GM13977 (cell line): ENCODE measurements at regions not wholly inside any gene's neighbourhood (a gene's known extent, or its start where the extent isn't known, plus 50 kb on each side); places are given as distances from the start of the nearest gene placed in this dataset.
A peak's percentile ranks its signal among the peaks of the same experiment; 100 is the strongest.

Source experiments
- DNase-seq: peaks from one replicate; pipeline ENCODE4 v3.0.0; 2012; ENCODE audit warnings: low spot score
- in situ Hi-C: fragments of 300-500 bp; cut with MboI; formaldehyde crosslinking; loops from one replicate; pipeline ENCODE4 v1.12.0; 2022; ENCODE audit warnings: low sequenced_read_pairs, low pct_unique_long_range_greater_than_20kb, mixed read lengths, inconsistent platforms; ENCODE audit not compliant: unreplicated experiment
- TF ChIP-seq, protein P1 (sequence below): IDR thresholded peaks from 2 replicates; pipeline ENCODE4 v1.5.1; 2012; ENCODE audit warnings: mild to moderate bottlenecking, control low read depth; ENCODE audit not compliant: insufficient read depth; ENCODE audit errors: extremely low read depth, missing control alignments

DNA sequence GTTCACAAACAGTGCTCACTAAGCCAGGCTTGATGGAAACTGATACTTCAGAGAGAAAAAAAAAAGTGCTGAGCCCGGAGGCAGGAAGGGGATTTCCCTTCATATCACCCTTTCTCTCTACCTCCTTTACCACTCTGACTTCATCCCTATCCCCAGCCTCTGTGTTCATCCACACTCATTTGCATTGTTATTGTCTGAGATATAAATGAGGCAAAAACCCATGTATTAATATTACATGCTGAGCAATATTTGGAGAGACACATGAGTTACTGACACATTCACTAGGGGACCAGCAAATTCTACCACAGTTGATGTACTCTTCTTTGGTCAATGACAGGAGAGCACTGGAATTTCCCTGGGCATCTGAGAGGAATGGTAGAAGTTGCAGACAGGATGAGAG is 175.8 kb downstream of the TNFSF18 start:
- in situ Hi-C loops, result no loop called here
- peak; percentile 16 for DNase-seq
- TF ChIP-seq, protein P1, sequence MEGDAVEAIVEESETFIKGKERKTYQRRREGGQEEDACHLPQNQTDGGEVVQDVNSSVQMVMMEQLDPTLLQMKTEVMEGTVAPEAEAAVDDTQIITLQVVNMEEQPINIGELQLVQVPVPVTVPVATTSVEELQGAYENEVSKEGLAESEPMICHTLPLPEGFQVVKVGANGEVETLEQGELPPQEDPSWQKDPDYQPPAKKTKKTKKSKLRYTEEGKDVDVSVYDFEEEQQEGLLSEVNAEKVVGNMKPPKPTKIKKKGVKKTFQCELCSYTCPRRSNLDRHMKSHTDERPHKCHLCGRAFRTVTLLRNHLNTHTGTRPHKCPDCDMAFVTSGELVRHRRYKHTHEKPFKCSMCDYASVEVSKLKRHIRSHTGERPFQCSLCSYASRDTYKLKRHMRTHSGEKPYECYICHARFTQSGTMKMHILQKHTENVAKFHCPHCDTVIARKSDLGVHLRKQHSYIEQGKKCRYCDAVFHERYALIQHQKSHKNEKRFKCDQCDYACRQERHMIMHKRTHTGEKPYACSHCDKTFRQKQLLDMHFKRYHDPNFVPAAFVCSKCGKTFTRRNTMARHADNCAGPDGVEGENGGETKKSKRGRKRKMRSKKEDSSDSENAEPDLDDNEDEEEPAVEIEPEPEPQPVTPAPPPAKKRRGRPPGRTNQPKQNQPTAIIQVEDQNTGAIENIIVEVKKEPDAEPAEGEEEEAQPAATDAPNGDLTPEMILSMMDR, result no peak

DNA sequence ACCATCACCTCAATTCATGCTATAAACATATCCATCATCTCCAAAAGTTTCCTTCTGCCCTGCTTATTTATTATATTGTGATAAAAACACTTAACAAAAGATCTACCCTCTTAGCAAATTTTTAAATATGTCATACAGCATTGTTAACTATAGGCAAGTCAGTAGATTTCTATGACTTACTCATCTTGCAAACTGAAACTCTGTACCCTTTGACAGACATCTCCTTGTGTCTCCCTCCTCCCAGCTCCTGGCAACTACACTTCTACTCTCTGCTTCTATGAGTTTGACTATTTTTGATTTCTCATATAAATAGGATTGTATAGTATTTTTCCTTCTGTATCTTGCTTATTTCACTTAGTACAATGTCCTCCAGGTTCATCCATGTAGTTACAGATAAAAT is 174.8 kb downstream of the TNFSF18 start:
- in situ Hi-C loops, result no loop called here
- no peak for DNase-seq
- TF ChIP-seq, protein P1, result no peak

DNA sequence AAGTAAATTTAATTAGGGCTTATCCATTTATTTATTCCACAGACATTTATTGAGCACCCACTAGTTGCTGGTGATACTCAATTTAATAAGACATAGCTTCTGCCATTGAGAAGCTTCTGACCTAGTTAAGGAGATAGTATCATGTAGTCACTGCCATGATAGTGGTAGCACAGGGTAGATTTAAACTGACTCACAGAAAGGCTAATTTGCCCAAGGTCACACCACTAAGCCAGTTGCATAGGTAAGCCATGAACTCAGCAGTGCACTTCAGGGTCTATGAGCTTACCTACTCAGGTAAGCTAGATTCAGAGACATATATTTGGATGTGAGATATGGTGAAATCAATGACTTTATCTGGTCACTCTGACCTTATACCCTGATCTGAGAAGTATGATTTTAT is 168.4 kb downstream of the TNFSF18 start:
- DNase-seq, result no peak
- TF ChIP-seq, protein P1, result no peak
- in situ Hi-C loops, result no loop called here

DNA sequence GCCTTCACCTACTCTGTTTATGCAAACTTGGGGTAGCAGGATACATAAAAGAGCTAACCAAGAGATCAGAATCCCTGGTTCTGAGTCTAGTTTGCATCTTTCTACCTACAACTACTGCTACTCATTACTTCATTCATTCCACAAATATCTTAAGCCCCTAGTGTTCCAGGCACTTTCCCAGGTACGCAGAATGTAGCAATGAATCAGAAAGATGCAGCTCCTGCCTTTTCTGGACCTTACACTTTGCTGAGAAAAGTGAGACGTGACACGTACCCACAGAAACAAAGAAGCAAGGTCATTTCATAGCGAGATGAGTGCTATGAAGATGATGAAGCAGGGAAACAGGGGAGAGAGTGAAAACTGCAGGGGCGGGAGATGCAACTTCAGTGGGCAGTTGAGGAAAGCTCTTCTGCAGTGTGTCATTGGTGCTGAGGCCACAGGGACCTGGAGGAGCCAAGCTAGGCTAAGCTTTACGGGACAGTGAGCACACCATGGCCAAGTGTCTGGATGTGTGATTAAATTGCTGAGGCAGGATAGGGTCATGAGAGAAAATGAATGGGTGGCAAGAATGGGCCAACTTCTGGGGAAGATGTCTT is 167.9 kb downstream of the TNFSF18 start:
- TF ChIP-seq, protein P1, result no peak
- in situ Hi-C loops, result no loop called here
- no peak for DNase-seq

DNA sequence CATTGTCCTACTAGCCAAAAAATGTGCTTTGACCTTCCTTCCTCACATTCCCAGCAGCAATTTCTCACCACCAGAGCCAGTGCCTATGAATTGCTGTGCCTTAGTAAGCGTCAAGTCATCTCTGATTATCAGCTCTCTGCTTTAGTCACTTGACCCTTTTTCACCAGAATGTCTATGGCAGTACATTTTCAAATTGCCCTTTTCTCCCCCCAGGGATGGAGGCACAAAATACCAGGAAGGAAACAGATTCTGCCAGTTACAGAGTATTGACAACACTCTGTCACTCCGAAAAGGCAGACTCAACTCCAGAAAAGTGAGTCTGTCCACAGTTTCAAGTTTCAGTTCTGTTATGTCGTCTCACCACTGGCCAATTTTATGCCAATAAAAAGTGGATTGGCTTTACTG is 167.4 kb downstream of the TNFSF18 start:
- peak; percentile 11 for DNase-seq
- TF ChIP-seq, protein P1, result no peak
- in situ Hi-C loops, result no loop called here

DNA sequence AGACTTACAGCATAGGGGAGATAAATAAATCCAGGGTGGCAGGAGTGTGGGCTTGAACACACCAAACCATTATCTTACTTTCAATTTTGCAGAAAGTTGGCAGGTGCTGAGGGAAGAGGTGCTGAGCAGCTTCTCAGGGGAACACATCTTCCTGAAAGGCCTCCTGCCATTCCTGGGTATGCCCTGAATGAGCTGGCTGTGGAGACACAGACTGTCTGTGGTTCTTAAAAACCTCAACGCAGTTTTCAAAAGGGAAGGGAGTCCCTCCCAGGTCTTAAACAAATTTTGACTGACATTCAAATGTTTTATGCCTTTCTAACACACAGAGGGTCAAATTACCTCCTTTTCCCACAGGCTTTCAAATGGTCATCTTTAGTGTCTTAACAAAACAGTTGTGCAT is 166.9 kb downstream of the TNFSF18 start:
- TF ChIP-seq, protein P1, result no peak
- in situ Hi-C loops, result no loop called here
- DNase-seq, result no peak

DNA sequence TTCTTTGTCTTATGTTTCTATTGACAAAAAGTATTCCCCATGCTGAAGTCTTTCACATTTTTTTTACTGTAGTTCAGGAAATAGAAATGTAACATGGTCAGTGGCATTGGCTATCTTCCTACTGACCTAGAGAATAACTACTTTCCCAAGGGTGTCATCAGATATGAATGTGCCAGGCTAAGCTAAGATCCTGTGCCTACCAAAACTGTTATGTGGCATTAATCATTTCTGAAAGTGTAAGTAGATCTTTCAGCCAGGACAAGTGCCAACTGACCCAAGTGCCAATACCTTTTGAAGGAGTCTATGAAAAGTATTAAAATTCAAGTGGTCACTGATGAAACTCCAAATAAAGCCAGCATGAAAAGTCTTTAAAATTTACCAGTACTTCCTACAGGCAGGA is 165.3 kb downstream of the TNFSF18 start:
- in situ Hi-C loops, result no loop called here
- TF ChIP-seq, protein P1, result no peak
- DNase-seq, result no peak
